ENCODE measurements at regions not wholly inside any gene's neighbourhood (a gene's known extent, or its start where the extent isn't known, plus 50 kb on each side); places are given as distances from the start of the nearest gene placed in this dataset.
"Not testable (repeated sequence)": the region's sequence is repeated elsewhere in the genome, so short reads cannot be mapped to it uniquely, and the experiment has no call there.

DNA sequence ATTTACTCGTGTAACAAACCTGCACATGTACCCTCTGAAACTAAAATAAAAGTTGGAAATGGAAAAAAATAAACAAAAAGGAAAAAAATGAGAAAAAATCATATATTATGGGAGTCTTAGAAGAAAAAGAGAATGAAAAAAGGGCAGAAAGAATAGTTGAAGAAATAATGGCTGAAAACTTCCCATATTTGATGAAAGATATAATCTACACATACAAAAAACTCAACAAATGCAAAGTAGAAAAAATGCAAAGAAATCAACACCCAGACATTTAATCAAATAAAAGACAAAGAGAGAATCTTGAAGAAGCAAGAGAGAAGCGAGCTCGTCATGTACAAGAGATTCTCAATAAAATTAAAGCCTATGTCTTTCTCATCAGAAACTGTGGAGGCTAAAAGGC, 73.8 kb downstream of the SLC25A46 start:
- no peak for ATAC-seq

- ATAC-seq = no peak
These were observed 77.3 kb downstream of the SLC25A46 start for GRCh38 chr5:110815916-110816605.

DNA sequence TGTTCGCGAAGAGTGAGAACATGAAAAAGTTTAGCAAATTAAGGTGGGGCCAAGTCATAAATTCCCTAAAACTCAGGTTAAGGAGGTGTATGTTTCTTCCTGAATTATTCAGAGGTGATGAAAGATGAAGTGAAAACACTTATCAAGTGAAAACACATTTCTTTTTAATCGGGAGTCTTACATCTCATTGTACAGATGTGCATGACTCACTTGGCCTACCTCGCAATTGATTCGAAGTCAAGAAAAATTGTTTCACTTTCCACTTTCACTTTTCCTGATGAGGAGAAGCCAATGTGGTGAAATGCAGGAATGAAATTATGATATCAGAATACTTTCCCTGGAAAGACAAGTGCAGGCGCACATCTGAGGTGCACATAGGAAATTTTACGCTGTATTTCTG, 78.7 kb downstream of the SLC25A46 start:
- no peak for ATAC-seq

- ATAC-seq = no peak
These were observed 84.8 kb downstream of the SLC25A46 start for GRCh38 chr5:110823571-110823970.

DNA sequence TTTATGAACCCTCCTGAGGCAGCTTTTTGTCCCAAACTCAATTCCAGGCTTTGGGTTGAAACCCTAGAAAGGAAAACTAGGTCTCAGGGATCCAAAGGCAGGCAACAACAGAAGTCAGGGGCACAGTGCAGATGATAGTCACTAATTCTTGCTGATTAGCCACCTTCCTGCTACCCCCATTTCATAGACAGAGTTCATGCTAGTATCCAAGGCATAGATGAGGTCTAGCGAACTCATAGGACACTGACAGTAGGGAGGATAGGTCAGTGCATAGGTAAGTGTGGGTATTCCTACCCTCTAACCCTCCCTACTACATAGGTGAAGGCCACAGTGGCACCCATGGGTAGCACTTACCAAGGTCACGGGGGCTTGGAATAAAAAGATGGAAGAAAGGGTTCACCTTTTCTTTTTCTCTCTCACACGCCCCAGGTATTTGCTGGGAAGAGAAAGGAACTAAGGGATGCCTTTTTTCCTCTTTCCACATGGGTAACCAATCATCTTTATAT, 86.2 kb downstream of the SLC25A46 start:
- ATAC-seq = no peak

DNA sequence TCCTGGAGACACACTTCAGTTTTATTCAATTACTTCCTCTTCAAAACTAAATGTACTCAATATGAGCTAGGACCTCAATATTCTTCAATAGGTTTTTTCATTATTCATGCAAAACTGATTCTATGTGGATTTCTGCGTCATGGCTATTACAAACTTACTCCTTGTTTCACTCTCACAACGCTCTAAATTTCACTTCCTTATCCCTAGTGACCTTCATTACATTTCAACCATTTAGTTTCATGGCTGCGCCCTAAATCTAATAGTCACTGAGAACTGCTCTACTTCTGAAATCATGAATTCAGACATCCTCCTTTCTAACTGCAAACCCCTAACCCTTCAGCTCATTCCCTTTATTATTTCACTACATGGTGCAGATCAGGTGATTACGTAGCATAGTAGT, 93.9 kb downstream of the SLC25A46 start:
- ATAC-seq = no peak

DNA sequence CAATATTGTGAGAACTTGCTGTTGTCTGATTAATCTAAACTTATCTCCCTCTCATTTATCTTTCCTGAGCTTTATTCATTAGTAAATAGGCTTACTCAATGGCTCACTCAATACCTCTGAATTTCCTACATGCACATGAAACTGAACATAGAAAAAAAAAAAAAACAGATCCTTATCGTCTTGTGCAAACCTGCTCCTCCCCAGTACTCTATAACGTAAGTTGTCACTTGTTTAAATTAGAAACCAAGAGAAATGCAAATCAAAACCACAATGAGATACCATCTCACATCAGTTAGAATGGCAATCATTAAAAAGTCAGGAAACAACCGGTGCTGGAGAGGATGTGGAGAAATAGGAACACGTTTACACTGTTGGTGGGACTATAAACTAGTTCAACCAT, 96.1 kb downstream of the SLC25A46 start:
- ATAC-seq = not testable (repeated sequence)

DNA sequence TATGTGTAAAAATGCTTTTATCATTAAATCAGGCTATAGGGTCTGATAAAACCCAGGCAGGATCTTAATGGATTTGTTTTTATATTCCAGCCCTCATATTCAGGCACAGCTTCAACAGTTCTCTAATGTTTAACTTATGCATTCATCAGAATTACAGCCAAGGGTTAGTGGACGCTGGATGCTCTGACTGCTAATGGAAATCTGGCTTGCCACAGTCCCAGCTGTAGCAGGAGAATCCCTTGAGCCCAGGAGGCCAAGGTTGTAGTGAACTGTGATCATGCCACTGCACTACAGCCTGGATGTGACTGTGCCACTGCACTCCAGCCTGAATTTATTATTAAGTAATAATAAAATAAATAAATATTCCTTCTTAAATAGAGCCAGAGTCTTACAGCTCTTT, 98.0 kb downstream of the SLC25A46 start:
- no peak for ATAC-seq

DNA sequence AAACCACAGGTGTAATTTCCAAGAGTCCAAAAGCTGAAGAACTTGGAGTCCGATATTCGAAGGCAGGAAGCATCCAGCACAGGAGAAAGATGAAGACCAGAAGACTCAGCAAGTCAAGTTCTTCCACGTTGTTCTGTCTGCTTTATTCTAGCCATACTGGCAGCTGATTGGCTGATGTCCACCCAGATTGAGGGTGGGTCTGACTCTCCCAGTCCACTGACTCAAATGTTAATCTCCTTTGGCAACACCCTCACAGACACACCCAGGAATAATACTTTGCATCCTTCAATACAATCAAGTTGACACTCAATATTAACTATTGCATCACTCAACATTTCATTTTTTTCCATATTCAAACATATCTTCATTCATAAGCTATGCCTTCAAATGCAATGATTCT, 99.5 kb downstream of the SLC25A46 start:
- ATAC-seq = not testable (repeated sequence)

DNA sequence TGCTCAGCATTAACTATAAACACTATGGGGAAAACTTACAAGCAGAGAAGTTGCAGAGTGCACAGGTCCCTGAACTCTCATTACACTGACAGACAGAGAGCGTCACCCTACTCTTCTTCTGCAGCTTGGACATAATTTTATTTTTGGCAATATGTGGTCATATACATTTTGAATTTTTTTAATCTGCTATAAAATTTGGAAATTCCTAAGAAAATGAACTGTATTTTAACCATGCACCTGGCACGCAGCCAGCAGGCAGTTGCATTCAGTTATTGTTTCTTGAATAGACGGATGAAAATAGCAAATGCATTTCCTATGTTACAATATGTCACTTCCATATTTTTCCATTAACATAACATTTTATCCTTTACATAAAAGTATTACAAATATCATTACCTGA, 100.2 kb downstream of the SLC25A46 start:
- ATAC-seq = no peak

- no peak for ATAC-seq
These were observed 101.6 kb downstream of the SLC25A46 start for GRCh38 chr5:110840347-110840960.

DNA sequence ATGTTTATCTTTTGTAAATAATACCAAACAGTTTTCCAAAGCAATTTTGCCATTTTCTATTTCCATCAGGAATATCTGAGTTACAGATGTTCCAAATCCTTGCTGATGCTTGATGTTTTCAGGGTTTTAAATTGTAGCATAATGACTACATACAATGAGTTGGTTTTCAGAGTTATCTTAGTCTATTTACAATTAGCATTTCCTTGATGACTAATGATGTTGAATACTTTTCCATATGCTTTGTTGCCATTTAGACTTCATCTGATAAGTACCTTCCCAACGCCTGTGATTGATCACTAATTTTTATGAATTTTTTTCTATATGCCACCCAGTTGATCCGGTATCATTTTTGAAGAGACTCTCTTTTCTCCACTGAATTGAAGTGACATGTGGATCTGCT, 102.3 kb downstream of the SLC25A46 start:
- ATAC-seq = no peak

- ATAC-seq = no peak
These were observed 104.1 kb downstream of the SLC25A46 start for GRCh38 chr5:110842948-110843347.

GRCh38 chr5:110844251-110844650, 105.4 kb downstream of the SLC25A46 start:
- ATAC-seq = no peak

DNA sequence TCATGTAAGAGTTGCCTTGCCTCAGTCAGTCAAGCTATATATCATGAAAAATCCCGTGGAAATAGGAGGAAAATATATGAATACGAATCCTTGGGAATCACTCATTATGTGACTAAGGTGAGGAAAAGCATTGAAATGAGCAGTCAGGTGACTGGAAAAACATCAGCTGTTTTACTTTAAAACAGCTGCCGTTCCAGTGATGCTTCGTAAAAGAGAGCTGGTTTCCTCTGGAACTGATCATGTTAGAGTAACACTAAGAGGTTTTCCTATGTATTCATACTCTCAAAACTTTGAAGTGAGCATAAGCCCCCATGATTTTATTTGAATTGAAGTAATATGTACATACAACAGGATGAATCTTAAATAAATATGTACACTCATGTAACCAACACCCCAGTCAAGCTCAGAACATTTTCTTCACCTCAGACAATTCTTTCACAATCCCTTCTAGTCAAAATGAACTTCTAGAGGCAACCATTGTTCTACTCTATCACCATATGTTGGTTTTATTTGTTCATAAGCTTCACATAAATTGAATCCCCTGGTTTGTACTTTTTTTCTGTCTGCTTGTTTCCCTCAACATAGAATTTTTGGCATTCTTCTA, 107.7 kb downstream of the SLC25A46 start:
- ATAC-seq = no peak

DNA sequence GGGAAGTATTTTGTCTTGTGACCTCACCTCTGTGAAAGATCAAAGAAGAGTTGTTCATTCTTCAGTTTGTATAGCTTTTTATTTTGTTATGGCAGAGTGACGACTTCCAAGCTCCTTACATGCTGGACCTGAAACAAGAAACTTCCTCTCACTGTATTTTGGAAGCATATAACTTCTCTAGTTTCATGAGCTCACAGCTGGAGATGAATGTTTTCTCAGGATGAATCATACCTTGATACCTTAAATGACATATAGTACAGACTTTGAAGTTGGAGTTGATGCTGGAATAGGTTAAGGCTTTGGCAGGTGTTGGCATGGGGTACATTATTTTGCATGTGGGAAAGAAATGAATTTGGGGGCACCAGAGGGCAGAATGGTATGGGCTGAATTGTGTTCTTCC, 112.5 kb downstream of the SLC25A46 start:
- no peak for ATAC-seq

- ATAC-seq = no peak
These were observed 113.2 kb downstream of the SLC25A46 start for GRCh38 chr5:110852053-110852452.

DNA sequence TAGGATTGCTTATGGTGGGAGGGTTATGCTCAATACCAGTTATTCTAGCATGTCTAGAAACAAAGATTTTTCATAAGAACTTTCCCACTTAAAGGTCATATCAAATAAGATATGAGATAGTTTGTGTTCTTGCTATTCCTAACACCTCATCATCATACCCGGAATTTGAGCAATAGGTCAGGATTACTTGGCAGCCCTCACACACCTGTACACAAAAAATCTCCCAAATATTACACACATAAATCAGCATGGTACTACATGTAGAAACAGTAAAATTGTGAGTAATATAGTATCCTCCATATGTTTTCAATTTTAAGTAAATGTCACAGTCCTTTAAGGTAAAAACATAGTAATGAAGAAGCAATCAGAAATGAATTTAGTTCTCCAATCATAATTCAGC, 113.7 kb downstream of the SLC25A46 start:
- ATAC-seq = no peak

GRCh38 chr5:110853267-110853666, 114.5 kb downstream of the SLC25A46 start:
- no peak for ATAC-seq

GRCh38 chr5:110854200-110854599, 115.4 kb downstream of the SLC25A46 start:
- no peak for ATAC-seq

DNA sequence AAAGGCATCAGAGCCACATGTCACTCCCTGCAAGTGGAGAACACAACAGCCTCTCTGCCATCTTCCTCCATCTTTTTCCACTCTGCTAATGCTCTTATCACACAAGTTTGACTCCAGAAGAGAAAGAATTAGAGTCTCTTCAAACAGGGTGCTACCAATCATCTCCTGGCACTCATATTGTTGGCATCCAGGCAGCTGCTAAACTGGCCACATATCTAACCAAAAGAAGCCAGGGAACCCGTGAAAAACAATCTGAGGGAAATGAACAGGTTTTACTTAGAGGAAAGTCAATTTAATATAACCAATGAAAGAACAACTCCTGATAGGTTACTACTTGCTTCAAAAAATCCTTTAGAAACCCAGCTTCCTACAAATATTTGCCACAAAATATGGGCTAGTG, 117.2 kb downstream of the SLC25A46 start:
- ATAC-seq = no peak

DNA sequence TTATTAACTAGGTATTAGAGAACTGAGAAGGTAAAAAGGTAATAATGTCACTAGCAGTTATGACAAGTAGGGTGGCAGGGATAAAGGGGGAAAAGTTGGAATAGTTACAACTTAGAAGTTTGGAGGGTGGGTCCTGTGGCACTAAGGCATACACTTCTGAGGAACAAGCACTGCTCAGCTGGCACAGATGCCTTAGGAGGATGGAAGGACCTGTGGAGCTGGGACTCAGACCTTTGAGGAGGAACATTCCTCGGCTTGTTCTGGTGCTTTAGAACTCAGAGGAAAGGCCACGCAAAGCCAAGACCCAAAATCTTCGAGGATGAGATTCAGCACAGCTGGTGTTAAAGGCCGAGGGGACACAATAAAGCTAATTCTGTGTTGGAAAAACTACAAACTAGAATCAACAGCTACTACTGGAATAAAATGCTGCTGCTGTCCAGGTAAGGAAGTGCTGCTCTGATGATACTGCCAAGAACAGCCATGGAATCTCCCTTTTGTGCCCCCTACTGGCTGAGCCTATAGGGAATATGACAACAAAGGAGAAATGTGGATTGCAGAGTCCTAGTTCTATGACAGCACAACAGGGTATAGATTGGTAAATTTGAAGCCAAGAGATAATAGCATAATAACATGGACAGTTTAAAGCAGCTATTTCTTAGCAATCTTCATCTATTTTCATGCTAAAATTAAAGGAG, 126.7 kb downstream of the SLC25A46 start:
- no peak for ATAC-seq

DNA sequence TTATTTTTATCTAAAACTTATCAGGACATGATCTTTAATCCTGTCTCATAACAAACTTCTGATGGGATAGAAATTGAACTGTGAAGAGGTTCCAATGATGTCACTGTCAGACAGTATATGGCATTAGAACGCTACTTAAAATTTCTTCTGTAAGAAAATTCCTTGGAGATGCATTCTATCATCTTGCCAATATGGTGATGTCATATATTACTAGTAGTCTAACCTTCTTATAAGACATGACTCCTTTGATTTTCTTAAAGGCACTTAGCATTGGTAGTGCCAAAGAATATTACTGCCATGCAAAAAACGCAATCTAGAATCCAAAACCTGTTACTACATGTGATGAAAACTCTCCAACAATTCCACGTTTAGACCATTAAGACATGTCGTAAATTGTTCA, 131.1 kb downstream of the SLC25A46 start:
- ATAC-seq = no peak

DNA sequence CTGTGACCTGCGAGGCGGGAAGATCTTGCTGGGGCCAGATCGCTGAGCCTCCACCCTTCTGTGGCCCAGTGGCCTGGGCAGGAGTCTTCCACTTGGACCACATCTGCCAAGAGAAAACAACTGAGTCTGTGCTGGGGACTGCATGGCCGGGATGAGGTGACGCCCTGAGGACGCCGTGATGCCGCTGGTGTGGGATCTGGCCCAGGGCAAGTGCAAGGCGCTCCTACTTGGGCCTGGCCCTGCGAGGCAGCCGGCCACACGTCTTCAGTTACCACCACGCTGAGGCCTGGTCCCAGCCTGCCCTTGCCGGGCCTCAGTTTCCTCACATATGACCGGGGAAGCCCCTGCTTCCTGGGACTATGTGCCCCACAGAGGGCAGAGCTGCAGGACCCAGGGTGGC, 133.4 kb downstream of the SLC25A46 start:
- ATAC-seq = peak in 1 of 2 donors; percentile 25

Data from activated CD4-positive, CD25-positive, alpha-beta regulatory T cell treated with anti-CD3 and anti-CD28 coated beads, Interleukin-2, amount 50 U/mL, for 24 hours (primary cell).